Posterior cingulate gyrus (tissue), 11 donors: ENCODE measurements at regions not wholly inside any gene's neighbourhood (a gene's known extent, or its start where the extent isn't known, plus 50 kb on each side); places are given as distances from the start of the nearest gene placed in this dataset.
A peak's percentile ranks its signal among the peaks of the same experiment; 100 is the strongest.
"Not testable (repeated sequence)": the region's sequence is repeated elsewhere in the genome, so short reads cannot be mapped to it uniquely, and the experiment has no call there.

Source experiments
- DNase-seq, 10 donors: peaks; one replicate each; pipeline versions ENCODE4 v3.0.0 to v3.0.0-alpha.2; 2020 to 2021; ENCODE audit warnings: mixed read lengths in 3 of 10
- intact Hi-C: fragments of 100-400 bp; cut with DNase I; formaldehyde crosslinking; loops from one replicate; pipeline ENCODE4 v1.15.1; 2023

DNA sequence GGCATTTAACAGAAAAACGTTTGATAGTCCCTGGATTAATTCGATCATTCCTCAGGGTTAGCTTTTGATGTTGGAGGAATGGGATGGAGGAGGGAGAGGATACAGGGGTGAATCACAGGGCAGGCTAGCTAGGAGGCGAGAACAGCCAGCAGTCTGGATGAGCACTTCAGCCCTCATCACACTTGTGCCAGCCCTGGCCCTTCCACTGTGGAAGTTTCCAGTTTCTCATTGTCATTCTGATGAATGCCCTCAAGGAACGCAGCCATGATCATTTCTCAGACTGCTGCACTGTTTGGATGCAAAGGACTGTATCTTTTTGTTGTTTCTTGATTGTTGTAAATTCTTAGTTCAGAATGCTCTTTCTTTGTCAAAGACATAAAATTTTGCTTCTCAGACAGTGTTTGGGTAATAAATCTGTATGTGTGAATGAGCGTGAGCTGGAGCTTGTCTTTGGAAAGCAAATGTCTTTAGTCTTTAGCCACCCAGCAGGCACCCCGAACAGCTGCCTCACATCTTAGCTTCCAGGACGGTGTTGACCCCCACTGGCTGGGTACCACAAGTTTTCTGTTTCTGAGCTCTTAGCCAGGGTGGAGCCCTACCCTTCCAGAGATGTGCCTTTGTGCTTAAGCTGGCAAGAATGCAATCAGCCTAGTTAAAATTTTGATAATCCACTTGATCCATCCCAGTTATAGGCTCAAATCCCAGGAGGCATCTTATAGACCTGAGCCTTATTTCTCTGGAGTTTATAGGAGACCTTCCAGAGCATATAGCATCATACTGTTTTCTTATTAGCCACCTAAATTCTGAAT, 121.1 kb downstream of the PDCD6IP start:
- DNase-seq: no peak
- intact Hi-C loops: no loop called here

- intact Hi-C loops: no loop called here
- no peak for DNase-seq
Measured at GRCh38 chr3:33920511-33920910, 122.1 kb downstream of the PDCD6IP start.

GRCh38 chr3:33921608-33922007, 123.2 kb downstream of the PDCD6IP start:
- intact Hi-C loops: no loop called here
- no peak for DNase-seq

DNA sequence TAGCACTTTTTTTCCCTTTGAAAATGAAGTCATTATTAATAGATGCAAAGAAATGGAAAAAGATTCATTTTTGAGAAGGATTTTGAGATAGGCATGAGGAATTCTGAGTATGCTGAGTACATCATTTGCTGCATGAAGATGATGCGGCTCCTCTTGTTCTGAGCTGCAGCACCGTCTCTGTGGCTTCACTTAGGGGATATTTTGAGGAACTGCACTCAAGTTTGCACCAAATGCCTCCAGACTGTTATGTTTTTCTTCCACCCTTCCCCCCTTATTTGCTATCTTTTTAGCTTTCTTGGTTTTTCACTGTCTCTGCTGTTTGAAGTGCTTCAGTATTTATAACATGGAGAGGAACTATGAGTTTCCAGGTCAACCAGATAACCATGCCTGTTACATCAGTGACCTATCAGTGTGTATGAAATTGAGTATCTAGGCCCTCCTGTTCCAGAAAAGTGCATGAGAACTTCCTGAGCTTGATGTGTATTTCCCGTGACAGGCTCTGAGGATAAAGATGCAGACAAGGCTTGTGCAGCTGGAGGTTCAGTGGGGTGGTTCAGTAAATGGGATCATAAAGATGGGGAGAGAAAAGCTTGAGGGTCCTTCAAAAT, 128.7 kb downstream of the PDCD6IP start:
- intact Hi-C loops: no loop called here

DNA sequence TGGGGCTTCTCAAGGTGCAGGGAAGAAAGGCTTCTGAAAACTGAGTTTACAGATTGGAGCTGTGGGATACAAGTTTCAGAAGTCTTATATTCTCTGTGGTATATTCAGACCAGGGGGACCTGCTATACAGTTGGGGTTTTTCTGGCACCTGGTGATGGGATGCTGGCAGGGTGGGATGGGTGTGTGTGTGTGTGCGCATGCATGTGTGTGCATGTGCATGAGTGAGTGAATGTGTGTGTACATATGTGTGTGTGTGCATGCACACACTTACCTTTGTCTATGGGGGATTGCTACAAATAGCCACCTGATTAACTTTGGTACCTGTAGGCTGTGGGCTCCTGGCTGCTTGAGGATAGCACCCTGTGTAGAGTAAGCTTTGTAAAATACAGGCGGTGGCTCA, 131.4 kb downstream of the PDCD6IP start:
- intact Hi-C loops: no loop called here
- DNase-seq: no peak

More for the DNA sequence above, 128.7 kb downstream of the PDCD6IP start:
- peak in 1 of 10 donors; percentile 26 for DNase-seq

DNA sequence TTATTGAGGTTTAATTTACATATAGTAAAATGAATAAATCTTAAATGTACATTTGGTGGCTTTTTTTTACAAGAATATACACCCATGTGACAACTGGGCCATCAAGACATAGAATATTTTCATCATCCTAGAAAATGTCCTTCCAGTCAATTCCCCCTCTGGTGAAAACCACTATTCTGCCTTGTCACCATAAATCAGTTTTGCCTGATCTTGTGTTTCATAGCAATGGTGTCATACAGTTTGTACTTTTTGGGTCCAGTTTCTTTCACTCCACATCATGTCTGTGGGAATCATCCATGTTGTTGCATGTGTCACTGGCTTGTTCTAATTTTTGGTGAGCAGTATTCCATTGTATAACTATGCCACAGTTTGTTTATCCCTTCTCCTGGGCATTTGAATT, 133.1 kb downstream of the PDCD6IP start:
- no peak for DNase-seq
- intact Hi-C loops: no loop called here

DNA sequence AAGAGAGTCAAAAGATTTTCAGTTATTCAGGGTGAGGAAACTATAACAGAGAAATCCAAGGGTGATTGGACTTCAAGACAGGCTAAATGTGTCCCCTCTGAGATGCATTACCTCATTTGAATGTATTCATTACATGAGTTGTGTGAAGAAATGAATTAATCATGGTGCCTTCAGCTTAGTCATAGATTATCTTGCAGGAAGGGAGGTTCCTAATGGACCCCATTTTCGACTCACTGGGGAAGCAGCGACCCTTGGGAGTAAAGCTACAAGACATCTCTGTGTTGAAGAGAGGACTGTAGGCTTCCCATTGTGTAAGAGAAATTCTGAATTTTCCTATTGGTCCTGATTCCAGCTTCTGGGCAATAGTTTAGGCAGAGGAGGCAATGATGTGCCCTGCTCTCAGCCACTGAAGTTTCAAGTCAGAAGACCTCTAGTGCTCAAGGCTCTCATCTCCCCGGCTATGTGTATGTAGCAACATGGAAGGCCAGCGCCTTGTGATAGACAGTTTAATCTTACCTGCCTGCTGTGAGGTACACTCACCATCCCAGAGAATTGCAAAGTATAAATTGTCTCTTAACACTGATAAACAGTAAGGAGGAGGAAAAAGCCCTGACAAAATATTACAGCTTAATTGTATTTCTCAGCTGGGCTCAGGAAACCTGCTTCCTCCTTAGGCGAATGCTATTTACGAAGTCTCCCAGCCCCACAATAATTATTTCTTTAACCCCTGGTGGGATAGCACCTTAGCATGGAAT, 133.8 kb downstream of the PDCD6IP start:
- intact Hi-C loops: no loop called here

DNA sequence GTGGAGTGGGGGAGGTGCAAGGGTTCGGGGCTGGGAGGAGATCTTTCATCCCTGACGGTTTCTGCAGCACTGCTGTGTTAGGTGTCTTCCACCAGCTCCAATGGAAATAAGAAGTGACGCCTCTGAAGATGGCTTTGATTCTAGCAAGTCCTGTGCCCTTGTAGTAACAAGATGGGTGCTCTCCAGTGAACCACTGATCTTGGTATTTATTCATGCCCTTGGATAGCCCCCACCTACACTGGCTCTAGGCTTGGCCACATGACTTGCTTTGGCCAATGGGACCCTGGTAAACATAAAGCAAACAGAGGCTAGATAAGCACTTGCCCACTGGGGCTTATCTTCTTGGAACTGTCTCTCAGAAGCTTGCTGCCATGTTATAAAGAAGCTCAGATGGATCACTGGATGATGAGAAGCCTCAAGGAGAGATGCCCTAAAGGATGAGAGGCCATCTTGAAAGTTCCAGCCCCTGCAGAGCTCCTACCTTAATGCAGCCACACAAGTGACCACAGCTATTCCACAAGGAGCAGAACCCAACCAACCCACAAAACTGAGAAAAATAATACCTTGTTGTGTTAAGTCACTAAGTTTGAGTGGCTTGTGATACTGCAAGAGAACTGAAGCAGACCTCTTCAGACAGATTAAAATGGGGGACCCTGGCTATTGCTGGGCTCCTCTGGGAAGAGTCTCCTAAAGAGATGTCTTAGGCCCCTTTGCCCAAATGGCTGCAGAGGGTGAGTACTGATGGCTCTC, 137.9 kb downstream of the PDCD6IP start:
- intact Hi-C loops: no loop called here
- DNase-seq: no peak

More for the DNA sequence above, 133.8 kb downstream of the PDCD6IP start:
- no peak for DNase-seq

- no peak for DNase-seq
- intact Hi-C loops: no loop called here
Measured at GRCh38 chr3:33936921-33937525, 138.6 kb downstream of the PDCD6IP start.

DNA sequence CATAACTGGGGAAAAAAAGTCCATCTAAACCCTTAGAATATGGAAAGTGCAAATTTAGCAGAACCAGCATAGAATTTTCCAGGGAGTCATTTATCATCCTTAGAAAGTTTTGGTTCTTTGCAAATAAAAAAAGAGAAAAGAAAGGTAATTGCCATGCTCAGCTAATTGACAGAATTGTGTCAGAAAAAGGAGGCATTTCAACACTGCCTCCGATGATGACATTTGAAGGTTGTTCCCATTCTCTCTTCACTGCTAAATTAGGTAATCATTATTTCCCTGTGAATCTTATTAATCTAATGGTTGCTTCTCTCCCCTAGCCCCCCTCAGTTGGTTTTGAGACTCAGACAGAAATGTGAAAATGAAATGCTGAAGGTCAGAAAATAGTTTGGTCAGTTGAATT, 139.2 kb downstream of the PDCD6IP start:
- intact Hi-C loops: no loop called here
- DNase-seq: no peak

DNA sequence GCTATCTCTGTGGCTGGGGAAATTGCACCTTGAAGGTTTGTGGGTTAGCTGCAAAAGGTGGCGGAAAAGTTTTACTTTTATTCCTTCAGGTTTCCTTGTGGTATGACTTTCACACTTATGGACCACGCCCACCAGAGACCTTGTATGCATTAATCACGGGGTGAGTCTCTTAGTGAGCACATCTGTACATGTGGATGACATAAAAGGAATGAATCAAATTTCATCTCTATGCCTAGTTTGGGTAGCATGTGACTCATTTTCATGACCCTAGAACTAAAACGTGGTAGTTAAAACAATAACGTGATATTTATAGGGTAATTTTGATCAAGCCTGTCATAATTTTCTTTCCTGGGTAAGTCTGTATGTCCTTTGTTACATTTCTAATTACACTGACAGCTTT, 141.7 kb downstream of the PDCD6IP start:
- intact Hi-C loops: no loop called here
- DNase-seq: no peak

DNA sequence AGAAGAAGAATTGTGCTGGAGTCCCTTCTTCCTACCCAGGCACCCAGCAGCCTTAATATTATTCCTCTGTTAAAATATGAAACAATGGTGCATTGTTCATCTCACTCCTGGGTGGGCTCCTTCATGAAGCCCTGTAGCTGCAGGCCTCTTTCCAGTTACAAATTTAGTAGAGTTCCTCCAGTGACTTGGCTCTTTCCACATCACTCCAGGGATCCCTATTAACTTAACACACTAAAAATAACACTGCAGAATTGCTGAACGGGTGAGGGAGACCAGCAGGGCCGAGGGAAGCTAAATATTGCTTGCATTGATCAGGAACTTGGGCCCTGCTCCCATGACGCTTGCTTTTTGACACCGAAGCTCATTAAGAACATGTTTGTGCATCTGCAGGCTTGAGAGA, 142.3 kb downstream of the PDCD6IP start:
- no peak for DNase-seq
- intact Hi-C loops: no loop called here

DNA sequence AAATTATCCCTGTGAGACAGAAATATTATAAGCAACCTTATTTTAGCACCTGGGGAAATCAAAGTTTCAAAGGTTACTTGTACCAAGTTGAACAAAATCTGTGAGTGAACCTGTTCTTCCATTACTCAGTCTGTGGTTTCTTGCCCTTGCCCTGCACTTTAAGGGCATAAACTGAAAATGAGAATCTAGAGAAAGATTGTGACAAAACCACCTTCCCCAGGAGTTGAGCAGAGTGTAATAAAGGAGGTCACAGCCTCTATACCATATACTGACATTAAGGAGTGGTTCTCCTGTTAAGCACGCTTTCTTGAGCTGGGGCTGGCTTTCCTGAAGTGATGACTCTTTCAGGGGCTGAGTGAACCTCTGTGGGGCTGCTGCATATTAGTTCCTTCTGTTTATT, 143.4 kb downstream of the PDCD6IP start:
- DNase-seq: no peak
- intact Hi-C loops: no loop called here

DNA sequence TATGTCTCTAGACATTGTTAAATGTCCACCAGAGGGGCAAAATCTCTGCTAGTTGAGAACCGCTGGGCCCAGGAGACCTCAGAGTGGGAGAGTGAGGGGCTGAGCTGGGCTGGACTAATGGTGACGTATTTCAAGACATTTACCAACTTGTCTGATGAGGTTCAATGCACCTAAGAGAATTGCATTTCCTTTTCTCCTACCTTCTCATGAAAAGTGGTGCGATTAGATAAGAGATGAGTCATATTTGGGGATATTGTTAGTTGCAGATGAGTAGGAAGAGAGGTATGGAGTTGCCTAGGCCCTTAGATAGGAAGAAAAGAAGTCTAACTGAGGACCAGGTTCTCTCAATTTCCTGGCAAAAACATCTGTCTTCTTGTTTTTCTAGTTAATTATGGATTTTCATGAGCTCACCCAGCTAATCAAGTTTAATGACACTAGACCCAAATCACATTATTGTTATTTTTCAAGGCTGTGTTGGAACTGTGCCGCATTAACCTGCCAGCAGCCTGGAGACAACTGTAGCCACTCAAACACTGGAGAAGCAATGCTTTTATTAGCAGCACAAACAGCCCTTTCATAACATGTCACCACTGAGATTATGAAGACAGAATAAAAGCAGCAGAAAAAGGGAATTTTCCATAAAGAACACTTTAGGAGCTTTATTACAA, 144.2 kb downstream of the PDCD6IP start:
- DNase-seq: no peak
- intact Hi-C loops: no loop called here

- intact Hi-C loops: no loop called here
Measured at GRCh38 chr3:33943277-33943676, 144.8 kb downstream of the PDCD6IP start.

GRCh38 chr3:33946612-33947011, 148.2 kb downstream of the PDCD6IP start:
- DNase-seq, intact Hi-C loops: not testable (repeated sequence)

More at GRCh38 chr3:33943277-33943676, 144.8 kb downstream of the PDCD6IP start:
- DNase-seq: no peak

DNA sequence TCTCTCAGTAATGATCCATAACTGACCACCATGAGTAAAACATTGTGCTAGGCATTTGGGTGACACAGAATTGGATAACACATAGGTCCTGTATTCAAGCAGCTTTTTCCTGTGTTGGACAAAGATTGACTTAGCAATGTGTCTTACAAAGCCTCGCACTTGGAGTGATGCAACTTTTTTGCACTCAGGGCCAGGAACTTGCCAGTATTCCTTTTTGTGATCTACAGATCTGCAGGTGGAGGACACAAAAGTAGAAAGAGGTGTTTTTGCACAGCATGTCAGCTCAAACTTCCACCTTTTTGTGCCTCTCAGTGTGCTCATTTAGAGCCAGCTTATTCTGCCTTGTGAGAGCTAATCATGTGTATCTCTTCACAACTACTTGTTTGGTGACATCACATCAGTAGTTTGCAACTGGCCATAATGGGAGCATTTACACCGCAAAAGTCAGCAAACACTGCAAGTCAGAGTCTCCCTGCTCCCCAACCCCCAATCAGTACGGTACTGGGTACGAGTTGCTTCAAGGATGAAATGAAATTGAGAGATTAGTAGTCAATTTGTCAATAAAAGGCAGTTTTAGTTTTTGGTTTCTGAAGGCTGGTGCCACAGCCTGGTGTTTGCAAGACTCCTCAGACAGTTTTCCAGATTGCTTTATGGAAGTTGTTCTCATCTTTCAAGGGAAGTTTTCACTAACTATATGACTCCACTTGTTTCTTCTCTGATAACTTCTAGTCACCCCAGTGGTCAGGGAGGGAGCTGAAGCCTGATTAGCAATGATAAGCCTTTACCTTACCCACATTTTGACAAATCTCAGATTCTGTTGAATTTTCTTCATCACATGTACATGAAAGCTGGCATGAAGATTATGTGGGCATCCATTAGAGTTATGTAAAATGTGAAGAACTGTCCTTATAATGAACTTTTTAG, 149.1 kb downstream of the PDCD6IP start:
- DNase-seq: no peak
- intact Hi-C loops: no loop called here

- intact Hi-C loops: no loop called here
- no peak for DNase-seq
Measured at GRCh38 chr3:33949074-33949473, 150.6 kb downstream of the PDCD6IP start.

GRCh38 chr3:33954956-33955355, 156.5 kb downstream of the PDCD6IP start:
- no peak for DNase-seq
- intact Hi-C loops: no loop called here
